SK-N-MC (cell line): ENCODE measurements at regions not wholly inside any gene's neighbourhood (a gene's known extent, or its start where the extent isn't known, plus 50 kb on each side); places are given as distances from the start of the nearest gene placed in this dataset.

ENCODE experiments used
- EZH2 ChIP-seq: fragments of 200-600 bp; sonication (generic); IDR thresholded peaks from one replicate; pipeline ENCODE4 v1.6.1; 2017; ENCODE audit warnings: antibody characterized with exemption
- FOXP2 ChIP-seq: optimal IDR thresholded peaks from 2 replicates; pipeline ENCODE3; 2011; ENCODE audit warnings: mild to moderate bottlenecking, moderate library complexity; ENCODE audit not compliant: insufficient read depth; ENCODE audit errors: extremely low read length, control extremely low read depth
- POLR2AphosphoS5 ChIP-seq: IDR thresholded peaks from 2 replicates; pipeline ENCODE4 v1.6.1; 2012; ENCODE audit warnings: mild to moderate bottlenecking, low read depth, low read length, borderline replicate concordance

DNA sequence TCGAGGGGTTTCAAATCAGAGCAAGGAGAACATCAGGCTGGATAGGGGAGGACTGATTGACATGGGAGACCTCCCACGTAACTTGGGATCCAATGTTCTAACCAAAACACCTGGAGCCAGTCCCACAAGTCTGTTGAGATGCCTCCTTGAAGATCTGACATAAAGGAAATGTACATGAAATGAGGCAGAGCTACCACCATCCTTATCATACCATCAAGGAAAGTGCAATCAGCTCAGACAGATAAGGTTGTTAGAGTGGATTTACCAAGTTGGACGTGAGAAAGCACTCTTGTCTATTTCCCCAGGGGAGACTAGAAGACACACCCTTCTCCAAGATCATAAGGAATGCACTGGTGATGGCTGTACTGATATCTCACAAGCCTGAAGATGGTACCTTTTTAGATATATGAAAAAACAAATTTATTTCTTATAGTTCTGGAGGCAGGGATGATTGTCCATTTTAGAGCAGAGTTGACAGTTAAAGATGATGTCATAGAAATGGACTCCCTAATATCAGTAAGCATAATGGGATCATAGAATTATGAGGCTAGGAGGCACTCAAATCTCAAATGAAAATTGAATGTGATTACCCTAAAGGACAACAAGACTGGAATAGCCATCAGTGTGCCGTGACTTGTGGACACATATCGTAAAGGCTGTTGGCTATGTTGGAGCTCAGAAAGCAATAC, 129.1 kb upstream of the RAB4A start:
- no peak for TF ChIP-seq FOXP2
- TF ChIP-seq POLR2AphosphoS5 = no peak
- TF ChIP-seq EZH2 = no peak
